ENCODE measurements at regions not wholly inside any gene's neighbourhood (a gene's known extent, or its start where the extent isn't known, plus 50 kb on each side); places are given as distances from the start of the nearest gene placed in this dataset.

DNA sequence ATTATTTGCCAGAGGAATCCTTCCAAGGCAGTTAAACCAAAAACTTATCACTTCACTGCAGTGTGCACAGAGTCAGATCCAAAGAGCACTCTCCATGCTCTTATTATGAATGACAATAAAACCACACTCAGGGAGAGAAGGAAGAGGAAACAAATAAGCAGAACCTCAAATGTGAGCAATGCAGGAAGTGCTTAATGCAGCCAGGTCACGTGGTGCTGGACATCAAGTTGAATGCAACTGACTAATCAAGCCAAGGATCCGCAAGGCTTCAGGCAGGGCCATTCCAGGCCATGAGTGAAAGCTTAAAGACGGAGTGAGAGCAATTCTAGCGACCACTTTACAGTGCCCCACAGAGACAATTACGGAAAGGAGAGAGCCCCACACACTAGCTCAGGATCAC, 230.4 kb upstream of the PUM3 start:
- Histone ChIP-seq H3K4me3 (no peak overlapping the region), H3K27me3 (no peaks in the 10 kb centered on the region), H3K4me1 (no peaks in the 10 kb centered on the region), H3K9me3 (peaks cover 0 to 4% (median 3%) of the 10 kb centered on the region in 3 donors), H3K27ac (no peak overlapping the region), H3K36me3 (no peaks in the 10 kb centered on the region)
- TF ChIP-seq, protein P1, sequence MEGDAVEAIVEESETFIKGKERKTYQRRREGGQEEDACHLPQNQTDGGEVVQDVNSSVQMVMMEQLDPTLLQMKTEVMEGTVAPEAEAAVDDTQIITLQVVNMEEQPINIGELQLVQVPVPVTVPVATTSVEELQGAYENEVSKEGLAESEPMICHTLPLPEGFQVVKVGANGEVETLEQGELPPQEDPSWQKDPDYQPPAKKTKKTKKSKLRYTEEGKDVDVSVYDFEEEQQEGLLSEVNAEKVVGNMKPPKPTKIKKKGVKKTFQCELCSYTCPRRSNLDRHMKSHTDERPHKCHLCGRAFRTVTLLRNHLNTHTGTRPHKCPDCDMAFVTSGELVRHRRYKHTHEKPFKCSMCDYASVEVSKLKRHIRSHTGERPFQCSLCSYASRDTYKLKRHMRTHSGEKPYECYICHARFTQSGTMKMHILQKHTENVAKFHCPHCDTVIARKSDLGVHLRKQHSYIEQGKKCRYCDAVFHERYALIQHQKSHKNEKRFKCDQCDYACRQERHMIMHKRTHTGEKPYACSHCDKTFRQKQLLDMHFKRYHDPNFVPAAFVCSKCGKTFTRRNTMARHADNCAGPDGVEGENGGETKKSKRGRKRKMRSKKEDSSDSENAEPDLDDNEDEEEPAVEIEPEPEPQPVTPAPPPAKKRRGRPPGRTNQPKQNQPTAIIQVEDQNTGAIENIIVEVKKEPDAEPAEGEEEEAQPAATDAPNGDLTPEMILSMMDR (IDR thresholded peaks at IDR 0.05), result no peak
- intact Hi-C loops (cut with DNase I; ENCODE audit: low total_unique reads), result no loop called here
- no peak for DNase-seq

DNA sequence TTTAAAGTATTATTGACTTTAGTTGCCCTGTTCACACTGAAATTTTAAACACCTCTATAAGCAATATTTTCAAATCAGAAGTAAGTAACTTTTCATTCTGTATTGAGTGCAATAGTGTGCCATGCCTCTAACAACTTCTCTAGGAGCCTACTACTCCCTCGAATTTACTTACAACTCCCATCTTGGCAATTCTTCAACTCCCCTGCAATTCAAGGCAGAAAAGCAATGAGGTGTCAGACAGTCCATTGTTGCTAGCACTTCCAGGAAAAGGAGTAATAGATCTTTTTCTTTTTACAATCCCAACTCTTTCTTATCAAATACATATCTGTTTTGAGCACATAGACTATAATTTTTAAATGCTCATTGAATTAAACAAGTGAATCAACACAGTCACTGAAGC, 222.7 kb upstream of the PUM3 start:
- Histone ChIP-seq H3K9me3 (peaks cover 0 to 4% (median 3%) of the 10 kb centered on the region in 3 donors), H3K27me3 (no peaks in the 10 kb centered on the region), H3K27ac (no peak overlapping the region), H3K4me1 (no peaks in the 10 kb centered on the region), H3K36me3 (no peaks in the 10 kb centered on the region), H3K4me3 (no peak overlapping the region)
- intact Hi-C loops (cut with DNase I; ENCODE audit: low total_unique reads), result no loop called here
- TF ChIP-seq, protein P1 (IDR thresholded peaks at IDR 0.05), result no peak
- DNase-seq, result no peak

GRCh38 chr9:3059781-3060468, 216.0 kb upstream of the PUM3 start:
- H3K27ac ChIP-seq, result no peak overlapping the region
- no peaks in the 10 kb centered on the region for H3K36me3 ChIP-seq
- H3K27me3 ChIP-seq, result no peaks in the 10 kb centered on the region
- H3K4me1 ChIP-seq, result no peaks in the 10 kb centered on the region
- no peak for DNase-seq
- intact Hi-C loops (cut with DNase I; ENCODE audit: low total_unique reads), result loop anchor here (5.0 kb wide), 1 partner anchor 47 kb away; no protein-coding TSS in a partner anchor
- TF ChIP-seq, protein P1 (IDR thresholded peaks at IDR 0.05), result no peak
- H3K4me3 ChIP-seq, result no peak overlapping the region
- H3K9me3 ChIP-seq, result no peaks in the 10 kb centered on the region

DNA sequence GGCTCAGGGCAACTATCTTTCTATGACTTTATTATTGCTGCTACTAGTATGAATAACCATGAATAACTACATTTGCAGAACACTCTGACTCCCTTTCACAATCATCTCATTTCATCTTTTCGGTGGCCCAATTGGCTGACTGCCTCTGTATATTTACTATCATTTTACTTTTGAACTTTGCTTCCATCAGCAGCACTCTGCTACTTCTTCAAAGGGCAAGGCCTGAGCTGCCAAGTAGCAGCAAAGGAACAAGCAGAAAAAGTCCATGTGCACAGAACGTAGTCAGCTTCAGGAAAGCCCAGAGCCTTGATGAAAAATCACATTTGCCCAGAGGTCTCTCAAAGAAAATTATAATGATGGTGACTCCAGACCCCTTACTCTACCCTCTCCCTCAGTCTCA, 214.5 kb upstream of the PUM3 start:
- H3K27me3 ChIP-seq, result no peaks in the 10 kb centered on the region
- intact Hi-C loops (cut with DNase I; ENCODE audit: low total_unique reads), result loop anchor here (5.0 kb wide), 1 partner anchor 49 kb away; no protein-coding TSS in a partner anchor
- no peak overlapping the region for H3K27ac ChIP-seq
- H3K36me3 ChIP-seq, result no peaks in the 10 kb centered on the region
- H3K9me3 ChIP-seq, result no peaks in the 10 kb centered on the region
- H3K4me3 ChIP-seq, result no peak overlapping the region
- TF ChIP-seq, protein P1 (IDR thresholded peaks at IDR 0.05), result no peak
- H3K4me1 ChIP-seq, result no peaks in the 10 kb centered on the region
- DNase-seq, result no peak

DNA sequence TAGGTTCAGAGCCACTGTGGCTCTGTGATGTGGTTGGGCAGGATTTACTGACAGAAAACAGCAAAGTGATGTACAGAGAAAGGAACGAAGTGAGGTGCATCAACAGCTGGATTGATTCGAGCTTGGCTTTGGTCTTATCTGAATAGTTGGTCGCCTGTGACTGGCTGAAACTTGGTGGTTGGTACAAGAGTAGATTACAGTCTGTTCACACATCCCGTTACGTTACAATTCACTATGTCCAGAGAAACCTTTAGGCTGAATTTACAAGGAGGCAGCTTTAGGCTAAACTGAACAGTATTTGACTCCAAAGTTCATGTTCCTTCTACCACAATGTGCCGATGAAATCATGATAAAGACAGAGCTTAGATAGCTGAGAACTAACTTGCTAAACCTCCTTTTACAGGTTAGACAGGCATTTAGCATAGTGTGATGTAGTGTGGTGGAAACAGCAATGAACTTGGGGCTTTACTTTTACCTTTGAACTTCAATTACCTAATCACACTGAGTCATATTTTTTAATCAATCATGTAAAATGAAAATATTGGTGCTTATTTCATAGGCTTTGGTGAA, 210.2 kb upstream of the PUM3 start:
- H3K4me1 ChIP-seq, result no peaks in the 10 kb centered on the region
- intact Hi-C loops (cut with DNase I; ENCODE audit: low total_unique reads), result no loop called here
- TF ChIP-seq, protein P1 (IDR thresholded peaks at IDR 0.05), result no peak
- no peaks in the 10 kb centered on the region for H3K36me3 ChIP-seq
- H3K4me3 ChIP-seq, result no peak overlapping the region
- no peak overlapping the region for H3K27ac ChIP-seq
- DNase-seq, result no peak
- no peaks in the 10 kb centered on the region for H3K27me3 ChIP-seq
- H3K9me3 ChIP-seq, result no peaks in the 10 kb centered on the region
